ENCODE measurements at regions not wholly inside any gene's neighbourhood (a gene's known extent, or its start where the extent isn't known, plus 50 kb on each side); places are given as distances from the start of the nearest gene placed in this dataset.

GRCh38 chr2:222080141-222080540, 218.7 kb downstream of the PAX3 start:
- POLR2A ChIA-PET: no interaction called here
- RAD21 ChIA-PET (ENCODE audit: low non-redundant PET in 1 of 2, low total read pairs in 2 of 2, uncharacterized antibody in 2 of 2, unreplicated experiment in 2 of 2): no interaction called here
- CTCF ChIA-PET: no interaction called here

GRCh38 chr2:222076973-222077690, 221.7 kb downstream of the PAX3 start:
- DNase-seq (ENCODE audit: low read depth, low spot score) (no peak), ATAC-seq (no peak)
- Histone ChIP-seq H3K36me3 (ENCODE audit: control insufficient read depth in 1 of 2, insufficient read depth in 2 of 2, low read length in 2 of 2) (no peaks in the 10 kb centered on the region), H3K27ac (ENCODE audit: low read depth, low read length) (no peak overlapping the region), H3K9me3 (ENCODE audit: control insufficient read depth in 1 of 2, insufficient read depth in 1 of 2, low read depth in 1 of 2, low read length in 2 of 2) (no peaks in the 10 kb centered on the region), H3K9ac (ENCODE audit: low read length) (no peak overlapping the region), H3K9me2 (ENCODE audit: insufficient read depth) (no peaks in the 10 kb centered on the region), H3K4me2 (ENCODE audit: low read length) (no peak overlapping the region), H2AFZ (ENCODE audit: low read depth, low read length, poor library complexity, severe bottlenecking) (no peak overlapping the region), H3K27me3 (ENCODE audit: insufficient read depth, low read length) (peaks cover 72% of the 10 kb centered on the region), H3K4me1 (ENCODE audit: control insufficient read depth in 1 of 2, insufficient read depth in 2 of 2, low read length in 2 of 2) (no peaks in the 10 kb centered on the region), H3K4me3 (replicated peaks in 1 of 2; ENCODE audit: low read depth in 1 of 2, low read length in 2 of 2) (no peak overlapping the region), H4K20me1 (ENCODE audit: insufficient read depth) (no peaks in the 10 kb centered on the region), H3K79me2 (ENCODE audit: insufficient read depth, low read length) (no peaks in the 10 kb centered on the region)
- no TSS peak for BruUV-seq (replicated peaks)
- ChIA-PET RAD21 (ENCODE audit: low non-redundant PET in 1 of 2, low total read pairs in 2 of 2, uncharacterized antibody in 2 of 2, unreplicated experiment in 2 of 2) (no interaction called here), CTCF (no interaction called here), POLR2A (no interaction called here)
- TF ChIP-seq ZNF274 (IDR thresholded peaks at IDR 0.05; ENCODE audit: low read depth, low read length): no peak
- no peak for TF ChIP-seq SIN3A (IDR thresholded peaks at IDR 0.05; ENCODE audit: low read depth)
- no peak for TF ChIP-seq RAD21 (IDR thresholded peaks at IDR 0.05; ENCODE audit: low read depth)
- no peak for TF ChIP-seq MAX (IDR thresholded peaks at IDR 0.05)
- TF ChIP-seq EZH2phosphoT487 (IDR thresholded peaks at IDR 0.05; ENCODE audit: borderline replicate concordance): no peak
- intact Hi-C loops (cut with micrococcal nuclease): no loop called here

More at GRCh38 chr2:222080141-222080540, 218.7 kb downstream of the PAX3 start:
- no TSS peak for BruUV-seq (replicated peaks)
- H4K20me1 ChIP-seq (ENCODE audit: insufficient read depth): no peaks in the 10 kb centered on the region
- no peaks in the 10 kb centered on the region for H3K9me3 ChIP-seq (ENCODE audit: control insufficient read depth in 1 of 2, insufficient read depth in 1 of 2, low read depth in 1 of 2, low read length in 2 of 2)
- H3K79me2 ChIP-seq (ENCODE audit: insufficient read depth, low read length): no peaks in the 10 kb centered on the region
- H2AFZ ChIP-seq (ENCODE audit: low read depth, low read length, poor library complexity, severe bottlenecking): no peak overlapping the region
- no peaks in the 10 kb centered on the region for H3K4me1 ChIP-seq (ENCODE audit: control insufficient read depth in 1 of 2, insufficient read depth in 2 of 2, low read length in 2 of 2)
- no peaks in the 10 kb centered on the region for H3K9me2 ChIP-seq (ENCODE audit: insufficient read depth)
- no peak overlapping the region for H3K27ac ChIP-seq (ENCODE audit: low read depth, low read length)
- H3K4me3 ChIP-seq (replicated peaks in 1 of 2; ENCODE audit: low read depth in 1 of 2, low read length in 2 of 2): no peak overlapping the region
- TF ChIP-seq, protein P1, sequence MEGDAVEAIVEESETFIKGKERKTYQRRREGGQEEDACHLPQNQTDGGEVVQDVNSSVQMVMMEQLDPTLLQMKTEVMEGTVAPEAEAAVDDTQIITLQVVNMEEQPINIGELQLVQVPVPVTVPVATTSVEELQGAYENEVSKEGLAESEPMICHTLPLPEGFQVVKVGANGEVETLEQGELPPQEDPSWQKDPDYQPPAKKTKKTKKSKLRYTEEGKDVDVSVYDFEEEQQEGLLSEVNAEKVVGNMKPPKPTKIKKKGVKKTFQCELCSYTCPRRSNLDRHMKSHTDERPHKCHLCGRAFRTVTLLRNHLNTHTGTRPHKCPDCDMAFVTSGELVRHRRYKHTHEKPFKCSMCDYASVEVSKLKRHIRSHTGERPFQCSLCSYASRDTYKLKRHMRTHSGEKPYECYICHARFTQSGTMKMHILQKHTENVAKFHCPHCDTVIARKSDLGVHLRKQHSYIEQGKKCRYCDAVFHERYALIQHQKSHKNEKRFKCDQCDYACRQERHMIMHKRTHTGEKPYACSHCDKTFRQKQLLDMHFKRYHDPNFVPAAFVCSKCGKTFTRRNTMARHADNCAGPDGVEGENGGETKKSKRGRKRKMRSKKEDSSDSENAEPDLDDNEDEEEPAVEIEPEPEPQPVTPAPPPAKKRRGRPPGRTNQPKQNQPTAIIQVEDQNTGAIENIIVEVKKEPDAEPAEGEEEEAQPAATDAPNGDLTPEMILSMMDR (IDR thresholded peaks at IDR 0.05 in 2 of 3, conservative IDR thresholded peaks at IDR 0.05 in 1 of 3; ENCODE audit: borderline replicate concordance in 1 of 3, insufficient read depth in 1 of 3, low read depth in 2 of 3, low read length in 2 of 3): no peak
- TF ChIP-seq RAD21 (IDR thresholded peaks at IDR 0.05; ENCODE audit: low read depth) (no peak), CEBPB (IDR thresholded peaks at IDR 0.05; ENCODE audit: low read depth) (no peak), TCF7L2 (IDR thresholded peaks at IDR 0.05; ENCODE audit: borderline replicate concordance, extremely low read depth, insufficient read depth, insufficient read length) (no peak), POLR2A (IDR thresholded peaks at IDR 0.05; ENCODE audit: borderline replicate concordance, extremely low read depth, insufficient read depth, insufficient read length) (no peak), EZH2 (IDR thresholded peaks at IDR 0.05) (no peak)
- no peak overlapping the region for H3K4me2 ChIP-seq (ENCODE audit: low read length)
- no peak for DNase-seq (ENCODE audit: low read depth, low spot score)
- ATAC-seq: no peak
- no peak overlapping the region for H3K9ac ChIP-seq (ENCODE audit: low read length)
- intact Hi-C loops (cut with micrococcal nuclease): no loop called here
- peaks cover 79% of the 10 kb centered on the region for H3K27me3 ChIP-seq (ENCODE audit: insufficient read depth, low read length)
- no peaks in the 10 kb centered on the region for H3K36me3 ChIP-seq (ENCODE audit: control insufficient read depth in 1 of 2, insufficient read depth in 2 of 2, low read length in 2 of 2)

All from HCT116 (cell line).